UCSD-AML1 (cell line): ENCODE measurements at regions not wholly inside any gene's neighbourhood (a gene's known extent, or its start where the extent isn't known, plus 50 kb on each side); places are given as distances from the start of the nearest gene placed in this dataset.
"Not testable (repeated sequence)": the region's sequence is repeated elsewhere in the genome, so short reads cannot be mapped to it uniquely, and the experiment has no call there.

Experiments
- DNase-seq: peaks from one replicate; lab custom pipeline; 2025; ENCODE audit not compliant: unreplicated experiment; lab: John Stamatoyannopoulos, UW

- no peak for DNase-seq
These were observed 203.9 kb downstream of the RHOU start for GRCh38 chr1:228939001-228939691.

- DNase-seq, result no peak
These were observed 204.7 kb downstream of the RHOU start for GRCh38 chr1:228939881-228940392.

- no peak for DNase-seq
These were observed 205.2 kb downstream of the RHOU start for GRCh38 chr1:228940526-228940925.

GRCh38 chr1:228940926-228941325 is 205.6 kb downstream of the RHOU start:
- no peak for DNase-seq

- no peak for DNase-seq
These were observed 206.4 kb downstream of the RHOU start for GRCh38 chr1:228941666-228942065.

GRCh38 chr1:228943436-228943835 is 208.2 kb downstream of the RHOU start:
- DNase-seq, result no peak

- no peak for DNase-seq
These were observed 209.0 kb downstream of the RHOU start for GRCh38 chr1:228944296-228944695.

GRCh38 chr1:228944935-228945371 is 209.7 kb downstream of the RHOU start:
- no peak for DNase-seq

GRCh38 chr1:228945885-228946284 is 210.6 kb downstream of the RHOU start:
- no peak for DNase-seq

- not testable (repeated sequence) for DNase-seq
These were observed 214.3 kb downstream of the RHOU start for GRCh38 chr1:228949617-228950016.

GRCh38 chr1:228953207-228953606 is 217.9 kb downstream of the RHOU start:
- no peak for DNase-seq

- DNase-seq, result not testable (repeated sequence)
These were observed 218.5 kb downstream of the RHOU start for GRCh38 chr1:228953808-228954207.

GRCh38 chr1:228955691-228956090 is 220.4 kb downstream of the RHOU start:
- DNase-seq, result no peak

GRCh38 chr1:228956864-228957263 is 221.6 kb downstream of the RHOU start:
- no peak for DNase-seq

- no peak for DNase-seq
These were observed 222.3 kb downstream of the RHOU start for GRCh38 chr1:228957535-228957934.

GRCh38 chr1:228958121-228958520 is 222.8 kb downstream of the RHOU start:
- DNase-seq, result no peak

- DNase-seq, result no peak
These were observed 223.5 kb downstream of the RHOU start for GRCh38 chr1:228958741-228959140.

GRCh38 chr1:228960705-228961104 is 225.4 kb downstream of the RHOU start:
- DNase-seq, result no peak

GRCh38 chr1:228961511-228961910 is 226.2 kb downstream of the RHOU start:
- DNase-seq, result no peak

- DNase-seq, result no peak
These were observed 228.5 kb downstream of the RHOU start for GRCh38 chr1:228963795-228964177.

- DNase-seq, result no peak
These were observed 229.2 kb downstream of the RHOU start for GRCh38 chr1:228964178-228965089.
